Fibroblast of lung (primary cell): ENCODE measurements at regions not wholly inside any gene's neighbourhood (a gene's known extent, or its start where the extent isn't known, plus 50 kb on each side); places are given as distances from the start of the nearest gene placed in this dataset.

Experiments used
- DNase-seq, 2 donors: peaks; one replicate each; pipeline versions ENCODE4 v3.0.0 to v3.0.0-alpha.2; 2010; ENCODE audit warnings: low read depth in 2 of 2
- H2AFZ ChIP-seq: 2 replicates; pipeline ENCODE4 v1.5.1; 2012; ENCODE audit warnings: low read length, control low read depth, inconsistent platforms
- H3K27ac ChIP-seq: 2 replicates; pipeline ENCODE4 v1.5.1; 2011; ENCODE audit warnings: low read length, control low read depth; ENCODE audit not compliant: insufficient read depth
- H3K27me3 ChIP-seq: 2 replicates; pipeline ENCODE4 v1.5.1; 2011; ENCODE audit warnings: mild to moderate bottlenecking, low read length; ENCODE audit not compliant: control insufficient read depth, insufficient read depth
- H3K36me3 ChIP-seq: 2 replicates; pipeline ENCODE4 v1.5.1; 2011; ENCODE audit warnings: low read length; ENCODE audit not compliant: control insufficient read depth, insufficient read depth
- H3K4me1 ChIP-seq: 2 replicates; pipeline ENCODE4 v1.5.1; 2011; ENCODE audit warnings: low read length; ENCODE audit not compliant: control insufficient read depth, insufficient read depth; ENCODE audit errors: extremely low read depth
- H3K4me2 ChIP-seq: 2 replicates; pipeline ENCODE4 v1.5.1; 2011; ENCODE audit warnings: low read length, control low read depth; ENCODE audit not compliant: insufficient read depth; ENCODE audit errors: extremely low read depth
- H3K4me3 ChIP-seq, 4 experiments: fragments of 200-600 bp in 1 of 4; sonication (generic) in 1 of 4; replicated peaks in 1 of 4; 2 replicates each; pipeline ENCODE4 v1.5.1; 2011 to 2016; ENCODE audit warnings: low read length in 4 of 4, low read depth in 3 of 4, mild to moderate bottlenecking in 3 of 4, control low read depth in 2 of 4, inconsistent platforms in 1 of 4, mixed read lengths in 1 of 4; ENCODE audit not compliant: insufficient read depth in 1 of 4; ENCODE audit errors: control extremely low read depth in 1 of 4
- H3K79me2 ChIP-seq: 2 replicates; pipeline ENCODE4 v1.5.1; 2012; ENCODE audit warnings: mild to moderate bottlenecking, low read length, inconsistent platforms; ENCODE audit not compliant: control insufficient read depth, insufficient read depth
- H3K9ac ChIP-seq: 2 replicates; pipeline ENCODE4 v1.5.1; 2011; ENCODE audit warnings: mild to moderate bottlenecking, low read length, control low read depth; ENCODE audit not compliant: insufficient read depth
- H3K9me3 ChIP-seq: 2 replicates; pipeline ENCODE4 v1.5.1; 2012; ENCODE audit warnings: low read depth, low read length; ENCODE audit not compliant: control insufficient read depth, insufficient read depth
- H4K20me1 ChIP-seq: 2 replicates; pipeline ENCODE4 v1.5.1; 2011; ENCODE audit warnings: low read length; ENCODE audit not compliant: control insufficient read depth, insufficient read depth; ENCODE audit errors: extremely low read depth
- CTCF ChIP-seq, 2 donors: IDR thresholded peaks in 1 of 2; conservative IDR thresholded peaks in 1 of 2; 1 replicate in 1 of 2; 2 replicates in 1 of 2; pipeline ENCODE4 v1.5.1; 2011 to 2012; ENCODE audit warnings: low read length in 2 of 2, control low read depth in 1 of 2, inconsistent platforms in 1 of 2, low read depth in 1 of 2, mild to moderate bottlenecking in 1 of 2
- EZH2 ChIP-seq: IDR thresholded peaks from 2 replicates; pipeline ENCODE4 v1.5.1; 2012; ENCODE audit warnings: low read length, control low read depth, mild to moderate bottlenecking; ENCODE audit errors: missing control alignments

GRCh38 chr11:26851291-26851690 is 129.4 kb upstream of the SLC5A12 start:
- Histone ChIP-seq H3K9me3 (no peaks in the 10 kb centered on the region), H3K4me3 (no peak overlapping the region), H3K36me3 (no peaks in the 10 kb centered on the region), H3K27ac (no peak overlapping the region), H3K4me1 (no peaks in the 10 kb centered on the region), H3K4me2 (no peak overlapping the region), H4K20me1 (no peaks in the 10 kb centered on the region), H3K27me3 (no peaks in the 10 kb centered on the region), H3K9ac (no peak overlapping the region), H3K79me2 (no peaks in the 10 kb centered on the region), H2AFZ (no peak overlapping the region)
- DNase-seq, result no peak
- no peak for TF ChIP-seq CTCF (conservative IDR thresholded peaks at IDR 0.05 in 1 of 2, IDR thresholded peaks at IDR 0.05 in 1 of 2; ENCODE audit: low read depth in 1 of 2, low read length in 2 of 2)

GRCh38 chr11:26851696-26852095 is 129.8 kb upstream of the SLC5A12 start:
- Histone ChIP-seq H3K79me2 (no peaks in the 10 kb centered on the region), H3K27me3 (no peaks in the 10 kb centered on the region), H3K4me1 (no peaks in the 10 kb centered on the region), H4K20me1 (no peaks in the 10 kb centered on the region), H2AFZ (no peak overlapping the region), H3K27ac (no peak overlapping the region), H3K36me3 (no peaks in the 10 kb centered on the region), H3K9ac (no peak overlapping the region), H3K9me3 (no peaks in the 10 kb centered on the region), H3K4me2 (no peak overlapping the region), H3K4me3 (no peak overlapping the region)
- TF ChIP-seq EZH2 (no peak), CTCF (conservative IDR thresholded peaks at IDR 0.05 in 1 of 2, IDR thresholded peaks at IDR 0.05 in 1 of 2; ENCODE audit: low read depth in 1 of 2, low read length in 2 of 2) (no peak)
- no peak for DNase-seq

GRCh38 chr11:26858098-26858497 is 135.8 kb upstream of the FIBIN start:
- H3K4me1 ChIP-seq, result no peaks in the 10 kb centered on the region
- H3K79me2 ChIP-seq, result no peaks in the 10 kb centered on the region
- no peaks in the 10 kb centered on the region for H4K20me1 ChIP-seq
- H2AFZ ChIP-seq, result no peak overlapping the region
- H3K36me3 ChIP-seq, result no peaks in the 10 kb centered on the region
- TF ChIP-seq EZH2 (no peak), CTCF (conservative IDR thresholded peaks at IDR 0.05 in 1 of 2, IDR thresholded peaks at IDR 0.05 in 1 of 2; ENCODE audit: low read depth in 1 of 2, low read length in 2 of 2) (no peak)
- no peaks in the 10 kb centered on the region for H3K9me3 ChIP-seq
- no peak overlapping the region for H3K9ac ChIP-seq
- no peak overlapping the region for H3K4me3 ChIP-seq
- no peak overlapping the region for H3K4me2 ChIP-seq
- H3K27ac ChIP-seq, result no peak overlapping the region
- DNase-seq, result no peak
- H3K27me3 ChIP-seq, result no peaks in the 10 kb centered on the region
